B cell (primary cell): ENCODE measurements at regions not wholly inside any gene's neighbourhood (a gene's known extent, or its start where the extent isn't known, plus 50 kb on each side); places are given as distances from the start of the nearest gene placed in this dataset.

Experiments
- ATAC-seq: fragments of 200-7000 bp; cut with Tn5 transposase; one replicate; pipeline ENCODE4 v1.10.0; 2021; ENCODE audit warnings: low read depth, mild to moderate bottlenecking, moderate number of reproducible peaks, moderate library complexity
- CTCF ChIA-PET: fragments of 350-600 bp; sonication (Branson Sonifier 250); formaldehyde crosslinking; loops from one replicate; lab custom pipeline; 2021; ENCODE audit warnings: antibody characterized with exemption, inconsistent platforms; lab: Charles Lee
- POLR2A ChIA-PET: fragments of 350-600 bp; sonication (Branson Sonifier 250); formaldehyde crosslinking; loops from one replicate; lab custom pipeline; 2021; ENCODE audit warnings: antibody characterized with exemption; lab: Charles Lee
- DNase-seq: peaks from one replicate; pipeline ENCODE4 v3.0.0; 2013
- H2AFZ ChIP-seq: 2 replicates; pipeline ENCODE4 v1.6.1; 2012; ENCODE audit warnings: mild to moderate bottlenecking, low read depth, low read length; ENCODE audit not compliant: insufficient read depth, poor library complexity, severe bottlenecking
- H3K27ac ChIP-seq, 2 donors: 1 replicate in 1 of 2; 2 replicates in 1 of 2; pipeline ENCODE4 v1.5.1; 2012 to 2013; ENCODE audit warnings: low read length in 2 of 2, mild to moderate bottlenecking in 2 of 2, moderate library complexity in 1 of 2
- H3K27me3 ChIP-seq, 4 experiments: fragments of 200-600 bp in 1 of 4; sonication (generic) in 1 of 4; replicated peaks in 1 of 4; 1 replicate in 2 of 4; 2 replicates in 2 of 4; pipeline versions ENCODE4 v1.6.1 to v1.7.0; 2013 to 2016; ENCODE audit warnings: low read length in 3 of 4, mild to moderate bottlenecking in 2 of 4, mixed read lengths in 1 of 4, moderate library complexity in 1 of 4; ENCODE audit not compliant: insufficient read depth in 4 of 4, control insufficient read depth in 3 of 4; ENCODE audit errors: control extremely low read depth in 1 of 4
- H3K36me3 ChIP-seq, 2 experiments: replicated peaks in 1 of 2; 1 replicate in 1 of 2; 2 replicates in 1 of 2; pipeline versions ENCODE4 v1.6.1 to v1.7.1; 2013; ENCODE audit warnings: low read length in 1 of 2; ENCODE audit not compliant: insufficient read depth in 2 of 2, control insufficient read depth in 1 of 2; ENCODE audit errors: control extremely low read depth in 1 of 2, extremely low read depth in 1 of 2
- H3K4me1 ChIP-seq, 2 donors: fragments of 200-600 bp in 1 of 2; sonication (generic) in 1 of 2; 1 replicate in 1 of 2; 2 replicates in 1 of 2; pipeline versions ENCODE4 v1.5.1 to v1.6.1; 2013 to 2017; ENCODE audit warnings: low read length in 2 of 2; ENCODE audit not compliant: control insufficient read depth in 2 of 2, insufficient read depth in 2 of 2
- H3K4me2 ChIP-seq: replicated peaks from 2 replicates; pipeline ENCODE3; 2012; ENCODE audit warnings: mild to moderate bottlenecking, low read depth, low read length; ENCODE audit not compliant: poor library complexity, severe bottlenecking
- H3K4me3 ChIP-seq, 5 experiments: fragments of 200-600 bp in 1 of 5; sonication (generic) in 1 of 5; 1 replicate in 3 of 5; 2 replicates in 2 of 5; pipeline versions ENCODE4 v1.5.1 to v1.7.0; 2011 to 2016; ENCODE audit warnings: low read length in 4 of 5, mild to moderate bottlenecking in 4 of 5, low read depth in 2 of 5, control low read depth in 1 of 5, moderate library complexity in 1 of 5; ENCODE audit not compliant: insufficient read depth in 1 of 5; ENCODE audit errors: control extremely low read depth in 1 of 5, extremely low read depth in 1 of 5
- H3K79me2 ChIP-seq: fragments of 200-600 bp; sonication (generic); one replicate; pipeline ENCODE4 v1.6.0; 2016; ENCODE audit warnings: low read length; ENCODE audit not compliant: control insufficient read depth, insufficient read depth
- H3K9ac ChIP-seq: fragments of 200-600 bp; sonication (generic); 2 replicates; pipeline ENCODE4 v1.6.1; 2017; ENCODE audit warnings: mild to moderate bottlenecking, low read length, moderate library complexity
- H3K9me3 ChIP-seq, 3 donors: one replicate each; pipeline versions ENCODE4 v1.6.1 to v1.7.1; 2013; ENCODE audit warnings: low read length in 2 of 3; ENCODE audit not compliant: control insufficient read depth in 2 of 3, insufficient read depth in 1 of 3; ENCODE audit errors: control extremely low read depth in 1 of 3
- H4K20me1 ChIP-seq: 2 replicates; pipeline ENCODE4 v1.6.0; 2012; ENCODE audit warnings: mild to moderate bottlenecking, low read length; ENCODE audit not compliant: insufficient read depth, control insufficient read depth, poor library complexity, severe bottlenecking
- H3K27ac Mint-ChIP-seq: one replicate; pipeline ENCODE4 v1.8.0; 2021; ENCODE audit warnings: mixed read lengths
- H3K27me3 Mint-ChIP-seq: one replicate; pipeline ENCODE4 v1.8.0; 2021; ENCODE audit warnings: mixed read lengths
- H3K4me1 Mint-ChIP-seq: one replicate; pipeline ENCODE4 v1.8.0; 2021; ENCODE audit warnings: mixed read lengths
- H3K4me3 Mint-ChIP-seq: one replicate; pipeline ENCODE4 v1.8.0; 2021; ENCODE audit warnings: mixed read lengths
- H3K9me3 Mint-ChIP-seq: one replicate; pipeline ENCODE4 v1.8.0; 2022; ENCODE audit warnings: mixed read lengths; ENCODE audit not compliant: insufficient read depth
- CTCF ChIP-seq: fragments of 200-600 bp; IDR thresholded peaks from one replicate; pipeline ENCODE4 v1.8.0; 2022; ENCODE audit warnings: antibody characterized with exemption, mild to moderate bottlenecking
- EZH2 ChIP-seq: IDR thresholded peaks from 2 replicates; pipeline ENCODE4 v1.6.1; 2012; ENCODE audit warnings: borderline replicate concordance, low read depth, mild to moderate bottlenecking, moderate library complexity, low read length; ENCODE audit not compliant: insufficient read depth, poor library complexity, severe bottlenecking
- WGBS: methylation state at CpG from one replicate; pipeline ENCODE4 v1.1.5; 2013; ENCODE audit warnings: missing lambda C conversion rate; ENCODE audit not compliant: insufficient coverage; 5-methylcytosine and 5-hydroxymethylcytosine counted together
- intact Hi-C: fragments of 100-400 bp; cut with micrococcal nuclease; formaldehyde crosslinking; loops from one replicate; pipeline ENCODE4 v1.10.0; 2022

GRCh38 chr3:106969596-106969995 lies 407.6 kb upstream of the CCDC54 start:
- H3K4me1 Mint-ChIP-seq, result no peaks in the 10 kb centered on the region
- H3K4me2 ChIP-seq, result no peak overlapping the region

DNA sequence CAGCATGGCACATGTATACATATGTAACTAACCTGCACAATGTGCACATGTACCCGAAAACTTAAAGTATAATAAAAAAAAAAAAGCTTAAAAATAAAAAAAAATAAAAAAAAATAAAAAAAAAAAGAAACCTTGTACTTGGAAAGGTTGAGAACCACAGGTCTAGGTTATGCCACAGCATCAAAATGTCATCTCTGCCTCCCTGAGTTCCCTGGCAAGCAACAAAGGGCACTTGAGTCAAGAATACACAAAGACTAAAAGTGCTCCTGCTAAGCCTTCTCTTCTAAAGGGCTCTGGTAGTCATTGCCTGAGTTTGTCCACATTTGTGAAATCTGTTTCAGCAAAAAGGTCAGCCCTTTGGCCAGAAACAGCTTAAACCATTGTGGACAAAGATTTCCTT lies 395.8 kb upstream of the CCDC54 start:
- H3K4me3 ChIP-seq, result no peak overlapping the region
- H3K9ac ChIP-seq, result no peak overlapping the region
- no peak for TF ChIP-seq CTCF
- CTCF ChIA-PET, result no interaction called here
- H2AFZ ChIP-seq, result no peak overlapping the region
- H3K27me3 ChIP-seq, result no peaks in the 10 kb centered on the region
- H3K27ac Mint-ChIP-seq, result no peak overlapping the region
- no peak overlapping the region for H3K4me3 Mint-ChIP-seq
- no peak for ATAC-seq
- WGBS, result no CpG with 5 or more reads among the region's 1 CpG
- H3K9me3 Mint-ChIP-seq, result no peaks in the 10 kb centered on the region
- no peaks in the 10 kb centered on the region for H3K79me2 ChIP-seq
- no peaks in the 10 kb centered on the region for H4K20me1 ChIP-seq
- H3K4me1 ChIP-seq, result no peaks in the 10 kb centered on the region
- no peak overlapping the region for H3K27ac ChIP-seq
- POLR2A ChIA-PET, result no interaction called here
- intact Hi-C loops, result no loop called here
- DNase-seq, result no peak
- no peaks in the 10 kb centered on the region for H3K36me3 ChIP-seq
- H3K4me2 ChIP-seq, result no peak overlapping the region
- H3K4me1 Mint-ChIP-seq, result no peaks in the 10 kb centered on the region
- no peaks in the 10 kb centered on the region for H3K27me3 Mint-ChIP-seq
- no peaks in the 10 kb centered on the region for H3K9me3 ChIP-seq

More at GRCh38 chr3:106969596-106969995, 407.6 kb upstream of the CCDC54 start:
- Histone ChIP-seq H3K27ac (no peak overlapping the region), H3K27me3 (no peaks in the 10 kb centered on the region), H3K36me3 (no peaks in the 10 kb centered on the region), H2AFZ (no peak overlapping the region), H3K4me3 (no peak overlapping the region), H4K20me1 (no peaks in the 10 kb centered on the region), H3K4me1 (no peaks in the 10 kb centered on the region), H3K79me2 (no peaks in the 10 kb centered on the region), H3K9ac (no peak overlapping the region), H3K9me3 (no peaks in the 10 kb centered on the region)
- WGBS, result 64% methylated on average over 2 of the region's 4 CpGs
- POLR2A ChIA-PET, result no interaction called here
- no peaks in the 10 kb centered on the region for H3K9me3 Mint-ChIP-seq
- no peak overlapping the region for H3K27ac Mint-ChIP-seq
- TF ChIP-seq CTCF (no peak), EZH2 (no peak)
- DNase-seq (no peak), ATAC-seq (no peak)
- CTCF ChIA-PET, result no interaction called here
- no peak overlapping the region for H3K4me3 Mint-ChIP-seq
- H3K27me3 Mint-ChIP-seq, result no peaks in the 10 kb centered on the region
- intact Hi-C loops, result no loop called here
